Kidney (tissue), 13 donors: ENCODE measurements at regions not wholly inside any gene's neighbourhood (a gene's known extent, or its start where the extent isn't known, plus 50 kb on each side); places are given as distances from the start of the nearest gene placed in this dataset.

Experiments
- DNase-seq, 5 donors: peaks; one replicate each; pipeline ENCODE4 v3.0.0-alpha.2; 2013 to 2020
- FAIRE-seq: peaks from 2 replicates; lab custom pipeline; 2012; peaks lifted over from hg19 to GRCh38; lab: Jason Lieb, UNC
- H3K27ac ChIP-seq, 2 donors: one replicate each; pipeline ENCODE4 v1.7.0; 2013; ENCODE audit warnings: low read depth in 2 of 2, low read length in 2 of 2, inconsistent platforms in 1 of 2
- H3K27me3 ChIP-seq: one replicate; pipeline ENCODE4 v1.7.1; 2013; ENCODE audit warnings: low read length, inconsistent platforms; ENCODE audit not compliant: control insufficient read depth, insufficient read depth
- H3K36me3 ChIP-seq, 3 donors: one replicate each; pipeline versions ENCODE4 v1.7.0 to v1.7.1; 2013; ENCODE audit warnings: low read length in 3 of 3, control low read depth in 1 of 3, inconsistent platforms in 1 of 3; ENCODE audit not compliant: insufficient read depth in 3 of 3, control insufficient read depth in 2 of 3
- H3K4me1 ChIP-seq, 3 donors: one replicate each; pipeline versions ENCODE4 v1.7.0 to v1.7.1; 2013; ENCODE audit warnings: low read length in 3 of 3, inconsistent platforms in 1 of 3, low read depth in 1 of 3; ENCODE audit not compliant: control insufficient read depth in 2 of 3, insufficient read depth in 2 of 3
- H3K4me3 ChIP-seq, 3 donors: one replicate each; pipeline versions ENCODE4 v1.7.0 to v1.8.1; 2013; ENCODE audit warnings: low read length in 3 of 3, control low read depth in 1 of 3, inconsistent platforms in 1 of 3
- H3K9ac ChIP-seq, 3 donors: one replicate each; pipeline versions ENCODE4 v1.7.0 to v1.7.1; 2013; ENCODE audit warnings: low read length in 3 of 3, control low read depth in 1 of 3, inconsistent platforms in 1 of 3
- H3K9me3 ChIP-seq, 3 donors: one replicate each; pipeline versions ENCODE4 v1.7.0 to v1.7.1; 2013; ENCODE audit warnings: low read length in 3 of 3, control low read depth in 1 of 3, inconsistent platforms in 1 of 3; ENCODE audit not compliant: control insufficient read depth in 2 of 3, insufficient read depth in 1 of 3
- intact Hi-C: fragments of 100-400 bp; cut with DNase I; formaldehyde crosslinking; loops from one replicate; pipeline ENCODE4 v1.11.1; 2022
- TF ChIP-seq, protein P1 (sequence below): IDR thresholded peaks from 3 replicates; pipeline ENCODE4 v1.5.1; 2012; ENCODE audit warnings: mild to moderate bottlenecking, moderate library complexity, borderline replicate concordance; ENCODE audit not compliant: insufficient read depth; ENCODE audit errors: extremely low read depth
- donor health status: control.
- donor health status: control.
- donor health status: control.
- donor health status: control.
- donor health status: control.
- donor health status: DM: yes; HTN: yes; CAD: no.
- donor health status: Normal renal cell carcinoma (clear cell type).

DNA sequence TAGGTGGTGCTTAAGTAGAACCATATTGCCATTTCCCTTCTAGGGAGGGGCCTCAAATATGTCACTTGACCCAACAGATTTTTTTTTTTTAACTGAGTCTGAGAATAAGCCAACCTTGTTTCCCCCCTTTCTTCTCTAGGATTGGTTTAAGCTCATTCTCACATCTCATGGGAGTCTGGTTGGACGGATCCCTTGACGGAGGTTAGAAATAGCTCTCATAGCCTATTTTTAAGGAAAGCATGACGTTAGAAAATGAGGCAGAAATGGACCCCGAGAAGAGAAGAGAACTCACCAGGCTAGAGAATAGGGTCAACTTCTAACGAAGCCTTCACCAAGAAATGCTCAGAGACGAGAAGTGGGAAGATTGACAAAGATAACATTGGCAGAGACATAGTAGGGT, 95.1 kb upstream of the ZFHX3 start:
- no peaks in the 10 kb centered on the region for H3K27me3 ChIP-seq
- no peaks in the 10 kb centered on the region for H3K4me1 ChIP-seq
- DNase-seq (no peak), FAIRE-seq (no peak)
- H3K4me3 ChIP-seq = peak overlapping the region in 1 of 3 donors; percentile 59
- H3K27ac ChIP-seq = no peak overlapping the region
- H3K36me3 ChIP-seq = no peaks in the 10 kb centered on the region
- H3K9me3 ChIP-seq = no peaks in the 10 kb centered on the region
- TF ChIP-seq, protein P1, sequence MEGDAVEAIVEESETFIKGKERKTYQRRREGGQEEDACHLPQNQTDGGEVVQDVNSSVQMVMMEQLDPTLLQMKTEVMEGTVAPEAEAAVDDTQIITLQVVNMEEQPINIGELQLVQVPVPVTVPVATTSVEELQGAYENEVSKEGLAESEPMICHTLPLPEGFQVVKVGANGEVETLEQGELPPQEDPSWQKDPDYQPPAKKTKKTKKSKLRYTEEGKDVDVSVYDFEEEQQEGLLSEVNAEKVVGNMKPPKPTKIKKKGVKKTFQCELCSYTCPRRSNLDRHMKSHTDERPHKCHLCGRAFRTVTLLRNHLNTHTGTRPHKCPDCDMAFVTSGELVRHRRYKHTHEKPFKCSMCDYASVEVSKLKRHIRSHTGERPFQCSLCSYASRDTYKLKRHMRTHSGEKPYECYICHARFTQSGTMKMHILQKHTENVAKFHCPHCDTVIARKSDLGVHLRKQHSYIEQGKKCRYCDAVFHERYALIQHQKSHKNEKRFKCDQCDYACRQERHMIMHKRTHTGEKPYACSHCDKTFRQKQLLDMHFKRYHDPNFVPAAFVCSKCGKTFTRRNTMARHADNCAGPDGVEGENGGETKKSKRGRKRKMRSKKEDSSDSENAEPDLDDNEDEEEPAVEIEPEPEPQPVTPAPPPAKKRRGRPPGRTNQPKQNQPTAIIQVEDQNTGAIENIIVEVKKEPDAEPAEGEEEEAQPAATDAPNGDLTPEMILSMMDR = no peak
- intact Hi-C loops = no loop called here
- no peak overlapping the region for H3K9ac ChIP-seq

DNA sequence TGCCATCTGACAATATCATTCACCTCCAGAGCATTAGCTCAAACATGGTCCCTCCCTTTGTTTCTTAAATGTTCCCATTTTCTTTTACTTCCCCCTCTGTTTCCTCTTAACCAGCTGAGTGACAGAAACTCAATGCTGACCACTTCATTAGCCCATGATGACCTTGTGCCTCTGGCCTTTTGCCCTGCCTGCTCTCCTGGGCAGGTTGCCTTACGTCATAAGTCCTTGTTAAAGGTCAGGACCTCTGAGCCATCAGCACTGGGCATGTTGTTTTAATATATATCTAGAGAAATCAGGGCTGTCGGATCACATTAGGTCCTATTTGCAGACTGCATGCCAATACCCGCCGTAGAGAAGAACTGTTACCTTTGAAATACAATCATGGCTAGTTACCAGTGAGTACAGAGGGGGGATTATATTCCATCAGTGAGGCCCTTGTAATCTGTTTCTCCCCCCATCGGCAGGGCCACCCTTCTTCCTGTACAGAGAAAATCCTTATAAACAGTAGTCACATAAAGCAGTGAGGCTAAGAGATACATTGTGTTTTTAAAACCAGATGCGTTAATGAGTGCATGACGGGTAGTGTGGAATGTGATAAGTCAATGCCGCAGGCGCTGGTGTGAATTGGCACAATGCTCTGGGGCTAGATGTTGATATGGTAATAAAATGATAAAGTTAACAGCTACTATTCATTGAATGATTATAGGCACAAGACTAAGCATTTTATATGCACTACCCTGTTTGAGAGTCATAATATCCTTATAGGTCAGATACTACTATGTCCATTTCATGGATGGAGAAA, 94.3 kb upstream of the ZFHX3 start:
- intact Hi-C loops = no loop called here
- Histone ChIP-seq H3K36me3 (no peaks in the 10 kb centered on the region), H3K9ac (no peak overlapping the region), H3K4me3 (no peak overlapping the region), H3K27ac (no peak overlapping the region), H3K4me1 (no peaks in the 10 kb centered on the region), H3K27me3 (no peaks in the 10 kb centered on the region), H3K9me3 (no peaks in the 10 kb centered on the region)
- DNase-seq (no peak), FAIRE-seq (no peak)
- TF ChIP-seq, protein P1 = no peak

DNA sequence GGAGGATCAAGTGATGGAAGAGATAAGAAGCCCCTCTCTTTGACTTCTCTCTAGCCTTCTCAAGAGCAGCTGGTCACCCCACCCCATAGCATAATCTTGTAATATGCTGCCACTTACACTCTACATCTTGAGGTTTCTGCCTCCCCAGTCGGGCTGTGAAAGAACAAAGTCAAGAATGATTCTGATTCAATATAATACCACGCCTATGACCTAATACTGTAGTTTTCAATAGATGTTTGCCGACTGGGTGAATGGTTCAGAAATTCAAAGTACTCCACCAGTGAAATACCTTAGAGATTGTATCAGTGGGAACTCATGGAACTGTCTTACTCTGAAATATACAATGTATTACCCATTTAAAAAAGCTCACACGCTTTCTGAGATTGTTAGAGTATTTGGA, 93.0 kb upstream of the ZFHX3 start:
- no peak overlapping the region for H3K4me3 ChIP-seq
- no peaks in the 10 kb centered on the region for H3K9me3 ChIP-seq
- TF ChIP-seq, protein P1 = no peak
- intact Hi-C loops = no loop called here
- H3K36me3 ChIP-seq = no peaks in the 10 kb centered on the region
- no peak overlapping the region for H3K9ac ChIP-seq
- FAIRE-seq = no peak
- H3K27ac ChIP-seq = no peak overlapping the region
- H3K4me1 ChIP-seq = peaks cover 0 to 2% (median 0%) of the 10 kb centered on the region in 3 donors
- H3K27me3 ChIP-seq = no peaks in the 10 kb centered on the region
- no peak for DNase-seq
